Stimulated activated naive CD8-positive, alpha-beta T cell treated with anti-CD3 and anti-CD28 coated beads, Interleukin-15, Interleukin-2, amounts not matched to agents 100 ng/mL and 50 ng/mL, for 24 hours (primary cell): ENCODE measurements at regions not wholly inside any gene's neighbourhood (a gene's known extent, or its start where the extent isn't known, plus 50 kb on each side); places are given as distances from the start of the nearest gene placed in this dataset.

Experiments
- H3K27ac Mint-ChIP-seq: one replicate; pipeline ENCODE4 v1.8.0; 2021; ENCODE audit warnings: mild to moderate bottlenecking, mixed read lengths
- H3K27me3 Mint-ChIP-seq: one replicate; pipeline ENCODE4 v1.8.0; 2021; ENCODE audit warnings: mixed read lengths
- H3K36me3 Mint-ChIP-seq: one replicate; pipeline ENCODE4 v1.8.0; 2021; ENCODE audit warnings: low read depth, mixed read lengths
- H3K4me1 Mint-ChIP-seq: one replicate; pipeline ENCODE4 v1.8.0; 2021; ENCODE audit warnings: low read depth, mixed read lengths
- H3K4me3 Mint-ChIP-seq: one replicate; pipeline ENCODE4 v1.8.0; 2021; ENCODE audit warnings: mild to moderate bottlenecking, mixed read lengths
- H3K9me3 Mint-ChIP-seq: one replicate; pipeline ENCODE4 v1.8.0; 2021; ENCODE audit warnings: mixed read lengths

DNA sequence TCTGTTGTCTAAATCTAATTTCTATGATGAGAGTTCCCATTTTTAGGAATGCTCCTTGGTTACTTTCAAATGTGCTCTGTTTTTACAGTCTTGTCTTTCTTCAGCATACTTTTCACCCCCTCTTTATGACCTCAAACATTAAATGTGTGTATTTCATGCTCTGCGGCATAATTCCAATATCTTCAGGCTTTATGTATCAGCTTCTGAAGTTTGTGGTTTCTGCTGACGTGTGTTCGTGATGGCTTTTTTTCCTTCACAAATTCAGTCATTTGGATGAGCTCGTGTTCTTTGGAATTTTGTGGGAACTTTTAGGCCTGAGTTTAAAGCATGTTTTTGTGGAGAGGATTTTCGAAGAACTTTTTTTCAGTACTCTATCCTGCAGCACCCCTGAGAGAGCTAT lies 97.7 kb upstream of the CHRNA7 start:
- H3K9me3 Mint-ChIP-seq, result no peaks in the 10 kb centered on the region

GRCh38 chr15:31934821-31935220 lies 95.5 kb upstream of the CHRNA7 start:
- H3K4me3 Mint-ChIP-seq, result no peak overlapping the region
- peaks cover 18% of the 10 kb centered on the region for H3K27me3 Mint-ChIP-seq
- H3K27ac Mint-ChIP-seq, result no peak overlapping the region
- peaks cover 11% of the 10 kb centered on the region for H3K4me1 Mint-ChIP-seq
- no peaks in the 10 kb centered on the region for H3K36me3 Mint-ChIP-seq
- H3K9me3 Mint-ChIP-seq, result no peaks in the 10 kb centered on the region

More for the DNA sequence above, 97.7 kb upstream of the CHRNA7 start:
- no peak overlapping the region for H3K4me3 Mint-ChIP-seq
- H3K36me3 Mint-ChIP-seq, result no peaks in the 10 kb centered on the region
- no peak overlapping the region for H3K27ac Mint-ChIP-seq
- peaks cover 11% of the 10 kb centered on the region for H3K4me1 Mint-ChIP-seq
- peaks cover 23% of the 10 kb centered on the region for H3K27me3 Mint-ChIP-seq

GRCh38 chr15:31953478-31953877 lies 76.8 kb upstream of the CHRNA7 start:
- peaks cover 3% of the 10 kb centered on the region for H3K4me1 Mint-ChIP-seq
- H3K36me3 Mint-ChIP-seq, result no peaks in the 10 kb centered on the region
- peaks cover 33% of the 10 kb centered on the region for H3K27me3 Mint-ChIP-seq
- no peak overlapping the region for H3K27ac Mint-ChIP-seq
- H3K9me3 Mint-ChIP-seq, result peaks cover 8% of the 10 kb centered on the region
- H3K4me3 Mint-ChIP-seq, result no peak overlapping the region

- no peaks in the 10 kb centered on the region for H3K36me3 Mint-ChIP-seq
- peaks cover 33% of the 10 kb centered on the region for H3K27me3 Mint-ChIP-seq
Observed at GRCh38 chr15:31954374-31955172, 75.7 kb upstream of the CHRNA7 start.

DNA sequence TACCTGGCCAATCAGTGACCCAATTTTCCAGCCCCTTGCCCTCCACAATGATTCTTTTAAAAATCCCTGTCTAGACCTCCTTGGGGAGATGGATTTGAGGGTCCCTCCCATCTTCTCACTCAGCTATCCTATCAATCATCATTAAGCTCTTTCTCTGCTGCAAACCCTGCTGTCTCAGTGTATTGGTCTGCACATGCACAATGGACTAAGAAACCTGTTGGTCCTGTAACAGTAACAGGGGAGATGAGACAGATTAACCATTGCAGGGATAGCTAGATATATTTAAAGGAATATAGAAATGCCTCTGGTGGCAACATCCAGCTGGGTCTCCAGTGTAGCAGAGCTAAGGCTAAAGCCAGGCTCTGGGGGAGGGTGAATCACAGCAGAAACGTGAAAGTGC lies 74.6 kb upstream of the CHRNA7 start:
- Mint-ChIP-seq H3K4me1 (peaks cover 3% of the 10 kb centered on the region), H3K27me3 (peaks cover 25% of the 10 kb centered on the region), H3K36me3 (no peaks in the 10 kb centered on the region), H3K9me3 (peaks cover 15% of the 10 kb centered on the region), H3K27ac (no peak overlapping the region), H3K4me3 (no peak overlapping the region)

More at GRCh38 chr15:31954374-31955172, 75.7 kb upstream of the CHRNA7 start:
- H3K27ac Mint-ChIP-seq, result no peak overlapping the region
- peaks cover 3% of the 10 kb centered on the region for H3K4me1 Mint-ChIP-seq
- peaks cover 15% of the 10 kb centered on the region for H3K9me3 Mint-ChIP-seq
- H3K4me3 Mint-ChIP-seq, result no peak overlapping the region

DNA sequence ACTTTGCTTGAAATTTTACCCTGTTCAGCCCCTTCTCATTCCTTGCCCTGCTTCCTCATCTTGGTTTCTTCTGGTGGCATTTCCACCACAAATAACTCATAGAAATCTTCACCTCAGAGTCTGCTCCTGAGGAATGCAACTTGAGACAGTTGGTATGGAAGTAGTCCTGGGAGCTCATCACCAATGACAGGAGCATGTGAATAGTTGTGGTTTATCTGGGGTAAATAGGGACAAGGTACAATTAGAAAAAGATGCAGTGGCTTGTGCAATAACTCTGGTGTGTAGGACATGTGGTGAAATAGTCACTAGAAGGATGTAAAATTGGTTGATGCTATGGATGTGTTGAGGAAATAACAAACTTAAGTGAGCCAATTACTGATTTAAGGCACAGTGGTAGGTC lies 72.7 kb upstream of the CHRNA7 start:
- H3K9me3 Mint-ChIP-seq, result peaks cover 15% of the 10 kb centered on the region

DNA sequence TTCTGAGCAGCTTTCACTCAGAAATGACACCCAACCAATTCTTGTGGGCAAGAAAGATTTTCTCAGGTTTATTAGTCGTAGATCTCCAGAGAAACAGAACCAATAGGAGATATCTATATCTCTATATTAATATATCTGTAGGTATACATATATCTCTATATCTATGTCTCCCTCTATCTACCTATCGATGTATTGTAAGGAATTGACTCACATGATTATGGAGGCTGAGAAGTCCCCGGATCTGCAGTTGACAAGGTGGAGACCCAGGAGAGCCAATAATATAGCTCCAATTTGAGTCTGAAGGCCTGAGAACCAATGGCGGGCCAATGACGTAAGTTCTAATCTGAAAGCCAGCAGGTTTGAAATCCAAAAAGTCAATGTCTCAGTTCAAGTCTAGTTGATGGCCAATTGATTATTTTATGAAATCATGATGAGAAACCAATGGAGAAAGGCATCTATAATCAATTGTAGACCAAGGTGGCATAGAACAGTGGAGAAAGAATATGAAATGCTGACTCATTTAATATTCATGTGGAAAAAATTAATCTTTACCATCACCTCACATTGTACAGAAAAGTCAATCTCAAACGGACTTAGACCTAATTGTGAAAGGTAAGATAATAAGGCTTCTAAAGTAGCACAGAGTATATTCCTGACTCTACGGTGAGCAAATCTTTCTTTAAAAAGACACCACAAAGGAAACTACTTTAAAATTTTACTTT lies 65.6 kb upstream of the CHRNA7 start:
- no peaks in the 10 kb centered on the region for H3K4me1 Mint-ChIP-seq
- H3K4me3 Mint-ChIP-seq, result no peak overlapping the region
- no peak overlapping the region for H3K27ac Mint-ChIP-seq
- H3K9me3 Mint-ChIP-seq, result no peaks in the 10 kb centered on the region
- peaks cover 22% of the 10 kb centered on the region for H3K27me3 Mint-ChIP-seq
- H3K36me3 Mint-ChIP-seq, result no peaks in the 10 kb centered on the region

More for the DNA sequence above, 72.7 kb upstream of the CHRNA7 start:
- Mint-ChIP-seq H3K36me3 (no peaks in the 10 kb centered on the region), H3K27ac (no peak overlapping the region), H3K4me1 (peaks cover 3% of the 10 kb centered on the region), H3K4me3 (no peak overlapping the region), H3K27me3 (peaks cover 21% of the 10 kb centered on the region)

DNA sequence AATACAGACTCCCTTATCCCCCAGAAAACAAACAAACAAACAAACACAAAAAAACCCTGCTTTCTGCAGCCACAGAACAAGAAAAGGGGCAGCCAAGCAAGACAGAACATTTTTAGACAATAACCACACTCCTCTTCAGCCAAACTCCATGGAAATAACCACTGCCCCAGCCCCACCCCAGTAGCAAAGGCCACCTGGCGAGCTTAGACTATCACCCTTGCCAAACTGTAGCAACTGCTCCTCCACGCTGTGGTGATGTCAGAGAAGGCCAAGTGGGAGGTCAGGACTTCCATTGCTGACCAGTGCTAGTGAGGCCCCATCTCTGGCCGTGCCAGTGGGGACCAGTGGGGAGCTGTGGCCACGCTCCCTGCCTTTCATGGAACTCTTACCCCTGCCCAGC lies 60.3 kb upstream of the CHRNA7 start:
- peaks cover 3% of the 10 kb centered on the region for H3K4me1 Mint-ChIP-seq
- no peaks in the 10 kb centered on the region for H3K9me3 Mint-ChIP-seq
- no peaks in the 10 kb centered on the region for H3K36me3 Mint-ChIP-seq
- H3K4me3 Mint-ChIP-seq, result no peak overlapping the region
- no peak overlapping the region for H3K27ac Mint-ChIP-seq
- peaks cover 24% of the 10 kb centered on the region for H3K27me3 Mint-ChIP-seq

DNA sequence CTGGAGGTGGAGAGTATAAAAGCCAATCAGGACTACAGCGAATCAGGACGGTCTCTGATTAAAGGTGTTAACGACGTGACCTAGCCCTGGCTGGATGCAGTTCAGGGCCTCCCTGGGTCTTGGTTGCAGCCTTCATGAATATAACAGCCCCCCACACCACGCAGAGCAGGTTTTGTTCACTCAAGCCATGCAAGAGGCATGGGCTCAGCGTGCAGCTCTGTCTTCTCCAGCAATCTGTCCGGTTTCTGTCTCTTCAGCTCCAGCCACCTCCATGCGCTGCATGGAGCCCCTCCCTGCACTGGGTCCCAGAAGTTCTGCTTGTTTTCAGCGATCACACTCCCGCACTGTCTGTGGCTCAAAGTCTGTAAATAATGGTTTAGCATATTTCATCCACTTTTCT lies 57.1 kb upstream of the CHRNA7 start:
- Mint-ChIP-seq H3K4me3 (no peak overlapping the region), H3K36me3 (no peaks in the 10 kb centered on the region), H3K27ac (no peak overlapping the region), H3K4me1 (peaks cover 8% of the 10 kb centered on the region), H3K9me3 (no peaks in the 10 kb centered on the region), H3K27me3 (peaks cover 36% of the 10 kb centered on the region)

DNA sequence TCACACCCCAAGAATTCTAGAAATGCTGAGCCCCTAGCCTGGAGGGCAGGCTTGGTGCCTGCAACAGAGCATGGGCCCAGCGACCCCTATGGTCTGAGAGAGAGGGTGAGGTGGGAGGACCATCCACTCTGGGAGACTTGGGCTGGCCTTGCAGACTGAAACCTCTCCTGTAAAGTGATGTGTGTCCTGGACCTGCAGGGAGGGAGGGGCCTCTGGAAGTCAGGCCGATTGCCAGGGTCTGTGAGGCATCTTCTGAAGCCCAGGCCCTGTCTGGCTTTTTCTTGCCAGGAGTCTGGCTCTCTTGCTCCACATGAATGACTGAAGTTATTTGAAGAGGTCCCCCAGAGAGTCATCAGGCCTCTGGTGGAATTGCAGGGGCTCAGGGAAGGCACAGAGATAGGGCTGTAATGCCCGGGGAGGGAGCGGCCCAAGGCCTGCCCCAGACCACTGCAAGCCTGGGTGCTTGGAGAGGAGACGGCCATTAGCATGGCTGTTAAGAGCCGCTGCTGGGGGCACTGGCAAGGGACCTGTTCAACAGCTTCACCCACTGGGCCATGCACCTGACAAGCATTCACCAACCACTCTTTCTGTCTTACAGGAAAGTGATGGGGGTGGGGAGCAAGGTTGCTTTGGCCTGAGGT lies 56.0 kb upstream of the CHRNA7 start:
- Mint-ChIP-seq H3K4me1 (peaks cover 8% of the 10 kb centered on the region), H3K36me3 (no peaks in the 10 kb centered on the region), H3K4me3 (no peak overlapping the region), H3K27ac (no peak overlapping the region), H3K9me3 (no peaks in the 10 kb centered on the region), H3K27me3 (peaks cover 38% of the 10 kb centered on the region)

DNA sequence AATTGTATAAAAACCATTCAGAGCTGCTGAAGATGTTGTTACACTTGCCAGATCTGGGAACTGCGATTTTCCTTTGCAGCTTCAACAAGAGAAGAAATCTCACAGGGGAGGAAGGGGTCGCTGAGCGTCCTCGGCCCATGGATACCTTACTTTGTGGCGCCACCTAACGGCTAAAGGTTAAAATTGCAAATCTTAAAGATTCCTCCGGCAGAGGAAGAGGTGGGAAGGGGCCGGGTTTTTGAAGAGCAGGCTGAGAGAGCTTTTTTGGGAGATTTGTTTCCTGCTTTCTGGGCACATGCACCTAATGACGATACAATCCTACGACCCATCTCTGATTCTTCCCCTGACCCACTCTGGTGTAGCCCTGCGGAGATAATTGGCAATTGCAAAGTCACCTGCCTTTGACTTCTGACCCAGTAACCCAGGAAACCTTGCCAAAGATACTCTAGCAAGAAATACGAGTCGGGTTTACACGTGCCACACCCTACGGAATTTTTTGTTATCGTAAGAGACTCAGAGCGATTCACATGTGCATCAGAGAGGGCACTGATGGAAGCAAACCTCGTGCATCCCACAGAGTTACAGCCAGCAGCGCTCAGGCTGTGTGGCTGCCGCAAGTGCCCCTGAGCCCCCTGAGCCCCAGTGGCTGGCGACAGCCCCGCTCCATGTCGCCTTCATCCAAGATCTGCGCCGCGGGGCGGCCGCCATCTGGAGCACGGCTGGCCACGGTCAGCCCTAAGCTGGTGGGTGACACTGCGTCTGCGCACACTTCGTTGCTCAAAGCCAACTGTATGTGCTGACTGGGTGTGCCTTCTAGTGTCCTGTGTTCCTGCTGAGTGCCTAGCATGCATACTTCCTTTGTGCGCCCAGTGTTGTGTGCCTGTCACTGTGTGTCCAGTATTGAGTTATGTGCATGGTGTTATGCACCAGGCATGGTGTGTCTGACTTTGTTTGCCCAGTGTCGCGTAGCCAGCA lies 55.2 kb upstream of the CHRNA7 start:
- Mint-ChIP-seq H3K4me3 (peak overlapping the region; percentile 37), H3K36me3 (no peaks in the 10 kb centered on the region), H3K4me1 (peaks cover 8% of the 10 kb centered on the region), H3K27me3 (peaks cover 36% of the 10 kb centered on the region), H3K27ac (no peak overlapping the region), H3K9me3 (no peaks in the 10 kb centered on the region)

- no peaks in the 10 kb centered on the region for H3K9me3 Mint-ChIP-seq
- peaks cover 8% of the 10 kb centered on the region for H3K4me1 Mint-ChIP-seq
- no peak overlapping the region for H3K4me3 Mint-ChIP-seq
- peaks cover 40% of the 10 kb centered on the region for H3K27me3 Mint-ChIP-seq
- no peak overlapping the region for H3K27ac Mint-ChIP-seq
- no peaks in the 10 kb centered on the region for H3K36me3 Mint-ChIP-seq
Observed at GRCh38 chr15:31975830-31976229, 54.5 kb upstream of the CHRNA7 start.

GRCh38 chr15:31977138-31977537 lies 53.2 kb upstream of the CHRNA7 start:
- Mint-ChIP-seq H3K4me1 (peaks cover 8% of the 10 kb centered on the region), H3K9me3 (no peaks in the 10 kb centered on the region), H3K27me3 (peaks cover 42% of the 10 kb centered on the region), H3K27ac (no peak overlapping the region), H3K36me3 (no peaks in the 10 kb centered on the region), H3K4me3 (no peak overlapping the region)
